ENCODE measurements at regions not wholly inside any gene's neighbourhood (a gene's known extent, or its start where the extent isn't known, plus 50 kb on each side); places are given as distances from the start of the nearest gene placed in this dataset.
A peak's percentile ranks its signal among the peaks of the same experiment; 100 is the strongest.

GRCh38 chr3:159169828-159170227 is 368.0 kb downstream of the MFSD1 start:
- ATAC-seq: peak; percentile 91
- TF ChIP-seq SNAI2 (CRISPR knock-in tag; IDR thresholded peaks at IDR 0.05) (no peak), RARB (CRISPR knock-in tag; IDR thresholded peaks at IDR 0.05) (no peak), ZFP3 (CRISPR knock-in tag; IDR thresholded peaks at IDR 0.05) (no peak), OSR1 (CRISPR knock-in tag; IDR thresholded peaks at IDR 0.05) (0 out of 2 replicates have a peak, but pooled peaks have one; percentile 64), CSRNP3 (CRISPR knock-in tag; IDR thresholded peaks at IDR 0.05) (no peak), CSDC2 (CRISPR knock-in tag; IDR thresholded peaks at IDR 0.05) (no peak), PATZ1 (CRISPR knock-in tag; IDR thresholded peaks at IDR 0.05; ENCODE audit: borderline replicate concordance) (no peak)

- ATAC-seq: peak; percentile 65
- TF ChIP-seq ZFP3 (CRISPR knock-in tag; IDR thresholded peaks at IDR 0.05): no peak
- TF ChIP-seq TCF4 (CRISPR knock-in tag; IDR thresholded peaks at IDR 0.05; ENCODE audit: borderline replicate concordance): no peak
- TF ChIP-seq SNAI2 (CRISPR knock-in tag; IDR thresholded peaks at IDR 0.05): no peak
- TF ChIP-seq CSRNP3 (CRISPR knock-in tag; IDR thresholded peaks at IDR 0.05): no peak
- no peak for TF ChIP-seq ISL1 (CRISPR knock-in tag; IDR thresholded peaks at IDR 0.05)
Observed at GRCh38 chr3:159170436-159171003, 368.7 kb downstream of the MFSD1 start.

GRCh38 chr3:159171333-159171732 is 369.5 kb downstream of the MFSD1 start:
- TF ChIP-seq ZC3H10 (CRISPR knock-in tag; IDR thresholded peaks at IDR 0.05) (no peak), ZFP30 (CRISPR knock-in tag; IDR thresholded peaks at IDR 0.05) (no peak), ARNTL (CRISPR knock-in tag; IDR thresholded peaks at IDR 0.05; ENCODE audit: borderline replicate concordance, low read depth) (no peak), ESRRG (CRISPR knock-in tag; IDR thresholded peaks at IDR 0.05) (no peak), CREB5 (CRISPR knock-in tag; IDR thresholded peaks at IDR 0.05; ENCODE audit: low read depth) (no peak), OSR1 (CRISPR knock-in tag; IDR thresholded peaks at IDR 0.05) (no peak), ISL1 (CRISPR knock-in tag; IDR thresholded peaks at IDR 0.05) (no peak), PATZ1 (CRISPR knock-in tag; IDR thresholded peaks at IDR 0.05; ENCODE audit: borderline replicate concordance) (no peak), ZNF8 (CRISPR knock-in tag; IDR thresholded peaks at IDR 0.05) (no peak), RARB (CRISPR knock-in tag; IDR thresholded peaks at IDR 0.05) (no peak), ZFP3 (CRISPR knock-in tag; IDR thresholded peaks at IDR 0.05) (no peak), CSRNP3 (CRISPR knock-in tag; IDR thresholded peaks at IDR 0.05) (no peak), ZNF70 (CRISPR knock-in tag; IDR thresholded peaks at IDR 0.05) (no peak), TOX (CRISPR knock-in tag; IDR thresholded peaks at IDR 0.05; ENCODE audit: borderline replicate concordance) (no peak), TCF4 (CRISPR knock-in tag; IDR thresholded peaks at IDR 0.05; ENCODE audit: borderline replicate concordance) (no peak)
- no peak for ATAC-seq

GRCh38 chr3:159172473-159172872 is 370.6 kb downstream of the MFSD1 start:
- ATAC-seq: no peak
- TF ChIP-seq ZNF565 (CRISPR knock-in tag; conservative IDR thresholded peaks at IDR 0.05; ENCODE audit: low read depth) (no peak), TOX (CRISPR knock-in tag; IDR thresholded peaks at IDR 0.05; ENCODE audit: borderline replicate concordance) (no peak), ZC3H10 (CRISPR knock-in tag; IDR thresholded peaks at IDR 0.05) (no peak), GLIS3 (CRISPR knock-in tag; IDR thresholded peaks at IDR 0.05) (no peak), BACH2 (CRISPR knock-in tag; IDR thresholded peaks at IDR 0.05; ENCODE audit: borderline replicate concordance) (no peak), TSHZ2 (CRISPR knock-in tag; IDR thresholded peaks at IDR 0.05) (no peak), PATZ1 (CRISPR knock-in tag; IDR thresholded peaks at IDR 0.05; ENCODE audit: borderline replicate concordance) (no peak)

All from SK-N-SH treated with all-trans-retinoic acid at 6 μM for 48 hours (cell line).